ENCODE measurements at regions not wholly inside any gene's neighbourhood (a gene's known extent, or its start where the extent isn't known, plus 50 kb on each side); places are given as distances from the start of the nearest gene placed in this dataset.
"Not testable (repeated sequence)": the region's sequence is repeated elsewhere in the genome, so short reads cannot be mapped to it uniquely, and the experiment has no call there.

DNA sequence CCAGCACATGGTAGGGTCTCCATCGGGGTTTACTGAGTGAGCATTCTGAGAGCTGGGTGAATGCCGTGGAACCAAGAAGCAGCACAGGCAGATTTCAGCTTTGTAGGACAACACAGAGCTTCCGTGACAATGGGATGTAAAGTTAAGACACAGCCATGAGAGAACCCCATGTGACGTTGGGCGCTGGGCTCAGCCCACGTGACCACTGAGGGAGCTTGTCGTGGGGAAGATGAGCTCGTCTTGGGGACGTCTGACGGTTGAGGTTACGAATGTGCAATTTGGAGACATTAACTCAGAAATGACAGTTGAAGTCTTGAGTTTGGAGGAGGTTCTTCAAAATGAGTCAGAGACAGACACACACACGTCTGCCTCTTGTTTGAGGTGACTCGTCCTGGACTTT is 51.5 kb upstream of the MUC20 start:
- not testable (repeated sequence) for DNase-seq

DNA sequence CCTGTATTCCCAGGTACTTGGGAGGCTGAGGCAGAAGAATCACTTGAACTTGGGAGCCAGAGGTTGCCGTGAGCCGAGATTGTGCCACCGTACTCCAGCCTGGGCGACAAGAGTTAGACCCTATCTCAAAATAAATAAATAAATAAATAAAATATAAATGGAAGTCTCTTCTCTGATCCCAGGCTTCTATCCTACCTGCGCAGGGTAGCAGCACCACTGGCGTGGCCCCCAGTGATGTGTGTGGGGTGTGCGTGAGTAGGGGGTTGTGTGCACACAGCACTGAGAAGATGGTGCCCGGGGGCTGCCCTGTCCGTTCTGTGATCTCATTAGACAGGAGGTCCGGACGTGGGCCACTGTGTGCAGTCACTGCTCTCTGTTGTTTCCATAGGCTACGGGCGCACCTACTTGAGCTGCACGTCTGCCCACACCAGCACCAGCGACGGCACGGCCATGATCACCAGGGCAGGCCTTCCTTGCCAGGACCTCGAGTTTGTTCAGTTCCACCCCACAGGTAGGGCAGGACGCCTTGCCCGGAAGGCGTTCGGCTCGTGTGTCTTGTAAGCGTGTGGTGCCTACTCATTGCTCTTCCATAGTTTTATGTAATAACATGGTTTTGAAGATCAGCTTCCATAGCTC is 52.5 kb upstream of the MUC20 start:
- not testable (repeated sequence) for DNase-seq

DNA sequence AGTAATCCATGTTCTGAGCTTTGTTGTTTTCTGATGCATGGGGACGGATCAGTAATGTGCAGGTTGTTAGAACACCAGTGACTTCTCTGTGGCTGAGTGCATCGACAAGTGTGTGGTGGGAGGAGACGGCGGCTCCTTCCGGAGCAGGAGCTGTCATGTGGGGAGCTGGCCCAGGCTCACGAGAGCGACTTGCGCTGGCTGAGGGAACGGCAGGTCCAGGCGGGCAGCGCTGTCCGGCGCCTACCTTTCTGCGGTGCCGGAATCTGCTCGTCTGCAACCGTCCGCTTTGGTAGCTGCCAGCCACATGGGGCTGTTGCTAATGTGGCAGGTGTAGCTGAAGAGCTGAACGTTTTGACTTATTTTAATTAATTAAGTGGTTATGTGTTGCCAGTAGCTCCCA is 55.5 kb upstream of the MUC20 start:
- DNase-seq = not testable (repeated sequence)

DNA sequence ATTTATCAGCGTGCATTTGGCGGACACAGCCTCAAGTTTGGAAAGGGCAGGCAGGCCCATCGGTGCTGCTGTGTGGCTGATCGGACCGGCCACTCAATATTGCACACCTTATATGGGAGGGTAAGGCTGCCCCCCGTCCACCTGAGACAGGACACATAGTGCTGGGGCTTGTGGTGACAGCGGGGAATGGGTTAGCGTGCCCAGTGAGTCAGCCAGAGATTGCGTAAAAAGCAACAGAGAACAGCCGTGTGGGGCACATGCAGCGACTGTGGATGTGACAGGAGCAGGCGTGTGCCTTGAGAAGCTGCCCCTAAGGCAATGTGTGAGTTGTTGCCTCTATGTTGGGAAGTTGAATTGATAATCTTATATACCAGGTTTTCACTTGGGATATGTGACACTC is 56.6 kb upstream of the MUC20 start:
- DNase-seq = not testable (repeated sequence)

DNA sequence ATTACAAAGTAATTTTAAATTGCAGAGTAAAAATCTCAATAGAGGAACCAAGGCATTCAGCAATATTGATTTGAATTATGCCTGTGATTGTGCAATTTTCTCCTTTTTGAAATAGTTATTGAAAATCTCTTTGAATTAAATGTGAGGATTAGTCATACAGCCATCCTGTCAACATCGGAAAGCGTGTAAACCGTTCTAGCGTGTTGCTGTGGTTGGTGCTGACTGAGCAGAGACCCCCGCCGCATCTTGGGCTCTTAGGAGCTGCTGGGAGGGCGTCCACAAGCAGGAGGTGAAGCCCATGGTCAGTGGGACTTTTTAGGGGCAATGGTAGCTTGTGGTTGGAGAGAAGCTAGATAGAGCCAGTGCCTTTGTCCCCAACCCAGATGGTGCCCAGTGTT is 61.6 kb upstream of the MUC20 start:
- DNase-seq = not testable (repeated sequence)

DNA sequence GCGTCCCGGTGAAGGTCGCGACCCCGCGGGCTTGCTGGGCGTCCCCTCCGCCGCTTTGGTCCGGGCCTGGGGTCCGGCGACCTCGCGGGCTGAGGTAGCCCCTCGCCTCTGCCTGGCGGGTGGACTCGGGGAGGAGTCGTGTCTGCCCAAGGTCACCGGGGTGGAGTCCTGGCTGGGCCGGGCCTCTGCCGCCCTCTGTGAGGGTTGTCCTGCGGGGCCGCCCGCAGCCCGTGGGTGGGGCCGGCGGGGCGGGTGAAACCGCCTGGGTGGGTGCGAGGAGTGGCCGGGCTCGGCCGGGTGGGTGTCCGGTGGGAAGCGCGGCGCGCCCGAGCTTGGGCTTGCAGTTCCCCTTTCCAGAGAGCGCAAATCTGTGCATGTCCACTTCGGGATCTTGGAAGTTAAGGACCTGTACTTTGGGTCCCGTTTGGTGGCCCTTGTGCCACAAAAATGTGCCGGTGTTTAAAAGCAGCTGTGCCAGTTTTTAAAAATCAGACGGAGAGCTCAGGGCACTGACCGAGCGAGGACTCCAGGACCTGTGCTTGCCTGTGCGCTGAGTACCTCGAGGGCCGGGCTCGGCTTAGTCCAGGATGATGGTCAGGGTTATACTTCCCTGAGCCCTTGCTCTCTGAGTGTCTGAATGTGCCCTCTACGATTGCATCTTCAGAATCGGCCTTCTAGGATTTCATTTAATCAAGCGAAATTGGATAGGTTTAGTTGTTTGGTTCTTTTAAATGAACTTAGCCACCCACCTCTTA is 62.2 kb upstream of the MUC20 start:
- peak in 1 of 2 donors; percentile 33 for DNase-seq

DNA sequence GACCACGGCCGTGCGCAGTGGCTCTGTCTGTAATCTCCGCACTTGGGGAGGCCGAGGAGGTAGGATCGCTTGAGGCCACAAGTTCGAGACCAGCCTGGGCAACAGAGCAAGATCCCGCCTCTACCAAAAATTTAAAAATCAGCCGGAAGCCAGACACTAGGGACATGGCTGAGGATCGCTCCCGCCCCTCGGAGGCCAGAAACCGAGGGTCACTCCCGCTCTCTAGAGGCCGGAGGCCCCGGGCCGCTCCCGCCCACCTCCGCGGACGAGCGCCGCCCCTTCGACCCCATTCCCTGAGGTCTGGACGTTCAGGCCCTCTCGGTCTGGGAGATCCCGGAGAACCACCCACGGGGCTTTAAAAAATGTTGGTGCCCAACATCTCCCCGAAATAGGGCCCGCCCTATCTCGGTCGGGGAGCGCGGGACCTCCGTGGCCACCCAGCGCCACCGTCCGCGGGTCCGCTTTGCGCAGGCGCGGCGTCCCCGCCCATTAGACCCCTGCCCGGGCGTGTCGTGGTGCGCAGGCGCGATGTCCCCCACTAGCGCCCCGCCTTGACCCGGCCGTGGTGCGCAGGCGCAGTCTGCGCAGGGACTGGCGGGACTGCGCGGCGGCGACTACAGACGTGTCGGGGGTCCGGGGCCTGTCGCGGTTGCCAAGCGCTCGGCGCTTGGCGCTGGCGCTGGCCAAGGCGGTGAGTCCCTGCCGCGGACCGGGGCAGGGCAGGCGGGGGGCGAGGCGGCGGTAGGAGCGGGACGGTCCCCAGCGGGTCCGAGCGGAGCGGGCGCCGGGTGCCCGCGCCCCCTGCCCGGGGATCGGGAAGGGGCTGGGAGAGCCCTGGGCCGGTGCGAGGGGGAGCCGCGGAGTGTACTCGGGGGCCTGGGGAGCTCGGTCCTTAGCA is 63.1 kb upstream of the MUC20 start:
- DNase-seq = peak; percentile 94 to 97

DNA sequence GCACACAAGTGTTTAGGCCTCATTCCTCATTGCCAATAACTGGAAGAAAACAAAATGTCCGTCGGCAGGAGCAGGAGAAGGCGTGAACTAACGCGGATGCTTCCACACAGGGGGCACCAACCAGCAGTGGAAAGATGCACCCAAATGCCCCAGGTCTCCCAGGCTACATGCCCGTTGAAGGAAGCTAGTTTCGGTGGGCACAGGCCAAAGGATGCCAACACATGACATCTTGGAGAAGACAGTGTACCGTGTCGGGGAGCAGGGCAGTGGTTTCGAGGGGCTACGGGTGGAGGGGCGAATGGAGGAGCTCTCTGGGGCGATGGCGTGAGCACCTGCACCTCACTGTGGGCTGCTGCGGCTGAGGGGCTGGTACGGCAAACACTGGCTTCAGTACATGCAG is 64.7 kb upstream of the MUC20 start:
- not testable (repeated sequence) for DNase-seq

DNA sequence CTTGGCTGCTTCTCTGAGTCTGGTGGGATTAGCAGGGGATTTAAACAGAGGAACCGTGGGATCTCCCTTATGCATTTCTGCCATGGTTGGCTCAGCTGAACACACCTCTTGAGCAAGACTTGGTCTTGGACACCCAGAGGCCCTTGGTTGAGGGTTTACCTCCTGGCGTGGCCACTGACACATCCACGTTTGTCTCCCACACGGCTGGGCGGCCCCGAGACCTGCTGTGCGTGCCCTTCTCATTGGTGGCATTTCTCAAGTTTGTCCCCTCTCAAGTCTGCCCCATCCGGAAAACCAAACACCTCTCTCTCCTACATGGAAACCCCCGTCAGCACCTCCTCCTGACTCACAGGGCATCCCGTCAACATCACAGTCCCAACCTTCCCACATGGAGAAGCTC is 66.0 kb upstream of the MUC20 start:
- DNase-seq = not testable (repeated sequence)

DNA sequence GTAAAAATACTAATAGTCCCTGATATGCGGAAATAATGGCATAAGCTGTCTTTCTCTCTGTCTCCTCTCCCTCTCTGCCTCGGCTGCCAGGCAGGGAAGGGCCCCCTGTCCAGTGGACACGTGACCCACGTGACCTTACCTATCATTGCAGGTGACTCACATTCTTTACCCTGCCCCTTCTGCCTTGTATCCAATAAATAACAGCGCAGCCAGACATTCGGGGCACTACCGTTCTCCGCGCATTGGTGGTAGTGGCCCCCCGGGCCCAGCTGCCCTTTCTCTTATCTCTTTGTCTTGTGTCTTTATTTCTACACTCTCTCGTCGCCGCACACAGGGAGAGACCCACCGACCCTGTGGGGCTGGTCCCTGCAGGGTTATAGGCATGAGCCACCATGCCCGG is 66.6 kb upstream of the MUC20 start:
- not testable (repeated sequence) for DNase-seq

DNA sequence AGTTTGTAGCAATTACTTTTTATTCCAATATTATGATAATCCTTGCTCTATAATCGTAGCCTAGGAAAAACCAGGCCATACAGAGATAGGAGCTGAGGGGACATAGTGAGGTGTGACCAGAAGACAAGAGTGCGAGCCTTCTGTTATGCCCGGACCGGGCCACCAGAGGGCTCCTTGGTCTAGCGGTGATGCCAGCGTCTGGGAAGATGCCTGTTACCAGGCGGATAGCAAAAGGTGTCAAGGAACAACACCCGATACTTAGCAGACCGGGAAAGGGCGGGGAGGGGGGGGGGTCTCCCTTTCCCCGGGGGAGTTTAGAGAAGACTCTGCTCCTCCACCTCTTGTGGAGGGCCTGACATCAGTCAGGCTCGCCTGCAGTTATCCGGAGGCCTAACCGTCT is 67.1 kb upstream of the MUC20 start:
- peak in 1 of 2 donors; percentile 42 for DNase-seq

DNA sequence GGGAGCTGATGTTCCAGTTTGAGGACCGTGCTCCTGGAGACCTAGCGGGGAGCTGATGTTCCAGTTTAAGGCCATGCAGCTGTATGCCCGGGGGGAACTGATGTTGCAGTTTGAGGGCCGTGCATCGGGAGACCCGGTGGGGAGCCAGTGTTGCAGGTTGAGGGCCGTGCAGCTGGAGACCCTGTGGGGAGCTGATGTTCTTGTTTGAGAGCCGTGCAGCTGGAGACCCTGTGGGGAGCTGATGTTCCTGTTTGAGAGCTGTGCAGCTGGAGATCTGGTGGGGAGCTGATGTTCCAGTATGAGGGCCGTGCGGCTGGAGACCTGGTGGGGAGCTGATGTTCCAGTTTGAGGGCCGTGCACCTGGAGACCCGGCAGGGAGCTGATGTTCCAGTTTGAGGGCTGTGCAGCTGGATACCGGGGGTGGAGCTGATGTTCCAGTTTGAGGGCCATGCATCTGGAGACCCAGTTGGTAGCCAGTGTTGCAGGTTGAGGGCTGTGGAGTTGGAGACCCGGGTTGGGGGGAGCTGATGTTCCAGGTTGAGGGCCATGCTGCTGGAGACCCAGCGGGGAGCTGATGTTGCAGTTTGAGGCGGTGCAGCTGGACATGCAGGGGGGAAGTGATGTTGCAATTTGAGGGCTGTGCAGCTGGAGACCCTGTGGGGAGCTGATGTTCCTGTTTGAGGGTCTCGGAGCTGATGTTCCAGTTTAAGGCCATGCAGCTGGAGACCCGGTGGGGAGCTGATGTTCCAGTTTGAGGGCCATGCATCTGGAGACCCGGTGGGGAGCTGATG is 64.4 kb upstream of the APOD start:
- not testable (repeated sequence) for DNase-seq

DNA sequence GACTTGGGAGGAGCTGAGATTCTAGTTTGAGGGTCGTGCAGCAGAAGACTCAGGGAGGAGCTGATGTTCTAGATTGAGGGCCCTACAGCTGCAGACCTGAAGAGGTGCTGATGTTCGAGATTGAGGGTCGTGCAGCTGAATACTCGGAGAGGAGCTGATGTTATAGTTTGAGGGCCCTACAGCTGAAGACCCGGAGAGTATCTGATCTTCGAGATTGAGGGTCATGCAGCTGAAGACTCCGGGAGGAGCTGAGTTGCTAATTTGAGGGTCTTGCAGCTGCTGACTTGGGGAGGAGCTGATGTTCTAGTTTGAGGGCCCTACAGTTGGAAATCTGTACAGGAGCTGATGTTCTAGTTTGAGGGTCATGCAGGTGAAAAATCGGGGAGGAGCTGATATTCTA is 62.1 kb upstream of the APOD start:
- not testable (repeated sequence) for DNase-seq

DNA sequence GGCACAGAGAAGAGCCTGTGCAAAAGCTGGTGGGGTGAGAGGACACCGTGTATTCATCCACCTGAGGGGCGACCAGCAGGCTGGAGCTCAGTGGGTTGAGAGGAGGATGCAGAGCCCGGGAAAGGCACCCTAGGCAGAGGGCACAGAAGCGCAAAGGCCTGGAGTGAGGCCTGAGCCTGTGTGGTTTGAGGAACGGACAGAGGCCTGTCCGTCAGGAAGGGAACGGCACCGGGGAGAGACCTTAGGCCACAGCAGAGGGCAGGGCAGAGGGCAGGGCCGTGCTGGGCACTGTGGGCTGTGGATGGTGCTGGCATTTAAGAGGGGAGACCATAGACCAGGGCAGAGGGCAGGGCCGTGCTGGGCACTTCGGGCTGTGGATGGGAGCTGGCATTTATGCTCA is 59.5 kb upstream of the APOD start:
- not testable (repeated sequence) for DNase-seq

DNA sequence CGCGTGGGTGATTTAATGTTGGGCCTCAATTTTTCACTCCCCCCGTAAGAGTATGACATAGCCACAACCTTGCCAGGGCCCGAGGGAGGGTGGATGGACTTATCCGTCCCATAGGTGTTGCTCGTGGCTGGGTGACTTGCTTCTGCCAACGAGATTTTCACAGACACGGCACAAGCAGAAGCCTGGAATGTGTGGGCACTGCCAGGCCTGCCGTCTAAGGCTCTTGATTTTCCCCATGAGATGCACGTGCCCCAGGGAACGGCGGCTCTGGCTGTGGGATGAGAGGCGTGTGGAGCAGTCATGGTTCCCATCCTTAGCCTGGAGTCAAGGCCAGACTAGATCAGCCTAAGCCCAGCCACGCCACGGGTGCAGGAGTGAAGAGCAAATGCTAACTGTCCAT is 58.6 kb upstream of the APOD start:
- DNase-seq = not testable (repeated sequence)

DNA sequence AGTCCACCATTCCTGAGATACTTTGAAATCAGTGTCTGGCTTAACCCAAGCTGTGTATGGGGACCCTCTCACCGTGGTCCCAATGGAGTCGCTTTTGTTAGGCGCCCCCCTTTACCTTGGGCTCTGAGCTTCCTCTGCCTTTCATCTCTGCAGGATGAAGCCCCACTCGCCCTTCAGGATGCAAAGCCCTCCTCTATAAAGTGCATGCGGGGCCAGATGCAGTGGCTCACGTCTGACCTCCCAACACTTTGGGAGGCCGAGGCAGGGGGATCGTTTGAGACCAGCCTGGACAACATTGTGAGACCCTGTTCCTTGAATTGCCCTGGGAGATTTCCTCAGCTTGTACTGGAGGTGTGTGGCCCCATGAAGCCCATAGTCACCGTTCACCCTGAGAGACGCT is 54.7 kb upstream of the APOD start:
- not testable (repeated sequence) for DNase-seq

DNA sequence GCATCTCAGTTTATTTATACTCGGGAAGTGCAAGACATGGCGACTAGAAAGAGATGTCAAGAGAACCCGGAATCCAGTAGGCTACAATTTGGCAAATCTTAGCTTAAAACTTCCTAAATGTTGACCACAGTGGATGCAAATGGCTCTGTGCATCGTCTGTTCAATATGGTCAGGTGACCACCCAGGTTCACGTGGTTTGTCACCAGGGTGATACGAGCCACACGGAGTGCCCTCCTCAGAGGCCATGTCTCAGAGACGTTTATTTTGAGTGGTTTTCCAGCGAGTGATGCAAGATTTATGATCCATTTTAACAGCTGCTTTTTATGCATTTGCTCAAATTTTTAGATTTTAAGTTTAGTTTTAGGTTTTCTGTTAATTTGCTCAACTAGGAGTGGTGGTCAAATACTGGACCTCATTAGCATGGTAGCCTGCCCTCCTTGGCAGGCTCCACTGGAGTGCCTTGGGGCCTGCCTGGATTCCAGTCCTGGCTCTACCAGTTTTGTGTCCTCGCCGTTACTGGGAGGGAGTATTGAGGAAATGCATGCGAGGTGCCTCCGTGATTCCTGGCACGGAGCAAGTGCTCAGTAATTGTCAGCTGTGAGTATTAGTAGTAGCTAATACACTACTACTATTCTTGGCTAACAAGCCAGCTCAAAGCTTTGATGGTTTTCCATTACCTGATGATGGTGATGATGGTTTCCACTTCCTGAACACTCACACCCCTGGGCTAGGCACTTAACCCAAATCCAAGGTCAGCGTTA is 53.9 kb upstream of the APOD start:
- not testable (repeated sequence) for DNase-seq

DNA sequence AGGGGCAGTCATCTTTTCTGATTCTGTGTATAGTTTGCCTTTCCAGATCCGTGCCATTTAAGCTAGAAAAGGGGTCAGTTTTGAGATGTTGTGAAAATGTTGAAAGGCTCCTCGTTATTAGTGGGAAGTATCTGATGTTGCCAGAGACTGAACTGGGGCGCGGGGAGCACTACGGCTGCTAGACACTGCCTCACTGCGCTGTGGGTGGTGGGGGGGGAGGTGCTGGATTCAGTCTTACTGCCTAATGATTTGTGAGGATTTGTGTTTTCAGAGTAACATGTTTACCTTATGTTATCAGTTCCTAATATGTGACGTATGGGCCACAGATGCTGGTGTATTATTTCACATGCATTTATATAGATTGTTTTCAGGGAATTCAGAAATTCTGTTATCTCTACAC is 53.3 kb upstream of the APOD start:
- not testable (repeated sequence) for DNase-seq

DNA sequence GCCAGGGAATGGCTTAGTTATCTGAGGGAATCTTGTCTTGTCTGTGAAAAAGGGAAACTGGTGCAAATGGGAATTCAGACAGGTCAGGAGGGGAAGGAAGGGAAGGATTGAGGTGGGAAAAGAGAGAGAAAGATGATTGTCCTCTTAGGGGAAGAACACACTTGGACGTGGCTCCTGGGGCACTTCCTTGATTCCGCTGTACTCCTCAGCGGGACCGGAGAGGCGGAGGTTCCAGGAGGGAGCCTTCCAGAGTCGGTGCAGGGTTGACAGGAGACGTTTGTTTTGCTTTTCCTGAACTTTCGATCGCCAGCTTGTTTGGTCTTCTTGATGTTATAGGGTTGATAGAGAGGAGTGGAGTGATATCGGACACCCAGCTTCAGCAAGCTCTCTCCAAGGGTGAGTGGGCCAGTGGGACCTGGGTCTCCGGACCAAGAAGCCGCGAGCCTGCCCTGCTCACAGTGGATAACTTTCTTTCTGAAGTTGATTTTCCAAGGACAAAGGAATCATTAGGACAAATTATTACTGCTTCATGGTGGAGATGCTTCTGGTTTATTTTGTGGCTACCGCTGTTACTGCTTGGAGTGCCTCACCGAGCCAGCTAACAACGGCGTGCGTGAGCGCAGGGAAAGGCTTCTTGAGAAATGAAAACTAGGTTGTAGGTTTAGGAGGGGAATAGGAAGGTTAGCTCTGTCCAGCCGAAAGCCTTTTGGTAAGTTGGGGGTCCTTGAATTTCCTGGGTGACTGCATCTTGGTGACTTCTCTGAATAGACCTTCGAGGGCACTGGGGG is 52.4 kb upstream of the APOD start:
- not testable (repeated sequence) for DNase-seq

DNA sequence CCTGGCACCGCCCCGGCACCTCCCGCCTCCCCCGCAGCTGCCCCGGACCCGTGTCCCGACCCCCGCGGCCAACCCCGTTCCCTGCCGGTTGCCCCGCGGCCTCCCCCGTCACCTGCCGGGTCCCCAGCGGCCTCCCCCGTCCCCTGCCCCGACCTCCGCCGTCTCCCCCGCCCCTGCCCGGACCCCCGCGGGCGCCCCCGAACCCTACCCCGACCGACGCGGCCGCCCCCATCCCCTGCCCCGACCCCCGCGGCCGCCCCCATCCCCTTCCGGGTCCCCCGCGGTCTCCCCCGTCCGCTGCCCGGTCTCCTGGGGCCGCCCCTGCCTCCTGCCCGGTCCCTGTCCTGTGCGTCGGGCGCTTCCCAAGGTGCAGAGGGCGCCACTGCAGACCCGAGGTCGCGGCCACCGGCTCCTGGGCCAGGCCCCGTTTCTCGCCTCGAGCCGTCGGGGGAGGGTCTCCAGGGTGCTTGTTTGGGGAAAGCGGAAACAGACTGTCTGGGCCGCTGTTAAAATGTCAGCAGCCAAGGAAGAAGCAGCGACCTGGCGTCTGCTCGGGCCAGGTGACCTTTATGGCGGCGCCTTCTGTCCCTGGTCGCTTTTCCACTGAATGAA is 51.6 kb upstream of the APOD start:
- not testable (repeated sequence) for DNase-seq
